HEK293T (cell line): ENCODE measurements at regions not wholly inside any gene's neighbourhood (a gene's known extent, or its start where the extent isn't known, plus 50 kb on each side); places are given as distances from the start of the nearest gene placed in this dataset.

Source experiments
- CTCF ChIA-PET: fragments of 350-600 bp; formaldehyde crosslinking; extraction: SDS; loops from one replicate; lab custom pipeline; 2021; ENCODE audit warnings: antibody characterized with exemption, inconsistent platforms; lab: Yijun Ruan, JAX
- POLR2A ChIA-PET: fragments of 350-600 bp; formaldehyde crosslinking; extraction: SDS; loops from one replicate; lab custom pipeline; 2020; ENCODE audit warnings: antibody characterized with exemption, inconsistent platforms; lab: Yijun Ruan, JAX
- DNase-seq: peaks from one replicate; pipeline ENCODE4 v3.0.0; 2012; ENCODE audit warnings: mixed read lengths; ENCODE audit errors: extremely low spot score
- ARNT ChIP-seq: fragments of 450-650 bp; IDR thresholded peaks from 2 replicates; pipeline ENCODE4 v1.6.1; 2017; ENCODE audit warnings: mild to moderate bottlenecking
- BHLHE40 ChIP-seq: fragments of 450-650 bp; IDR thresholded peaks from 2 replicates; pipeline ENCODE4 v1.6.1; 2016; ENCODE audit warnings: mild to moderate bottlenecking, moderate library complexity, borderline replicate concordance
- CTBP1 ChIP-seq: fragments of 450-650 bp; IDR thresholded peaks from 2 replicates; pipeline ENCODE4 v1.6.1; 2016; ENCODE audit warnings: borderline replicate concordance
- ELF4 ChIP-seq: fragments of 450-650 bp; IDR thresholded peaks from 2 replicates; pipeline ENCODE4 v1.6.1; 2017; ENCODE audit warnings: antibody characterized with exemption
- FOXA1 ChIP-seq: fragments of 450-650 bp; IDR thresholded peaks from 2 replicates; pipeline ENCODE4 v1.6.1; 2016; ENCODE audit warnings: mild to moderate bottlenecking
- FOXK2 ChIP-seq: fragments of 450-650 bp; IDR thresholded peaks from 2 replicates; pipeline ENCODE4 v1.6.1; 2016; ENCODE audit warnings: mild to moderate bottlenecking
- FOXM1 ChIP-seq: fragments of 450-650 bp; IDR thresholded peaks from 2 replicates; pipeline ENCODE4 v1.6.1; 2017; ENCODE audit warnings: mild to moderate bottlenecking, borderline replicate concordance
- HDGF ChIP-seq: fragments of 450-650 bp; IDR thresholded peaks from 2 replicates; pipeline ENCODE4 v1.6.1; 2017; ENCODE audit warnings: antibody characterized with exemption, borderline replicate concordance
- L3MBTL2 ChIP-seq: fragments of 450-650 bp; conservative IDR thresholded peaks from 2 replicates; pipeline ENCODE4 v1.6.1; 2016; ENCODE audit warnings: mild to moderate bottlenecking
- LEF1 ChIP-seq: fragments of 450-650 bp; IDR thresholded peaks from 2 replicates; pipeline ENCODE4 v1.6.1; 2017; ENCODE audit warnings: mild to moderate bottlenecking, borderline replicate concordance
- NFRKB ChIP-seq: fragments of 450-650 bp; IDR thresholded peaks from 2 replicates; pipeline ENCODE4 v1.6.1; 2016; ENCODE audit warnings: mild to moderate bottlenecking, moderate library complexity
- PKNOX1 ChIP-seq: fragments of 450-650 bp; IDR thresholded peaks from 2 replicates; pipeline ENCODE4 v1.6.1; 2016
- SP1 ChIP-seq: fragments of 450-650 bp; IDR thresholded peaks from 2 replicates; pipeline ENCODE4 v1.6.1; 2017
- SUZ12 ChIP-seq: fragments of 450-650 bp; IDR thresholded peaks from 2 replicates; pipeline ENCODE4 v1.6.1; 2016; ENCODE audit warnings: mild to moderate bottlenecking
- TARDBP ChIP-seq: fragments of 450-650 bp; IDR thresholded peaks from 2 replicates; pipeline ENCODE4 v1.6.1; 2016
- ZNF384 ChIP-seq: fragments of 450-650 bp; IDR thresholded peaks from 2 replicates; pipeline ENCODE4 v1.6.1; 2016

GRCh38 chr12:28088566-28089272, 101.5 kb upstream of the CCDC91 start:
- ChIA-PET POLR2A (no interaction called here), CTCF (interaction anchor here (0.6 kb wide), 1 partner anchor 985 kb away, joined by 3 read pairs; no protein-coding TSS in a partner anchor)
- DNase-seq: no peak
- TF ChIP-seq TARDBP: no peak
- TF ChIP-seq NFRKB: no peak
- TF ChIP-seq CTBP1: no peak
- TF ChIP-seq ARNT: no peak
- TF ChIP-seq FOXM1: no peak
- no peak for TF ChIP-seq HDGF
- TF ChIP-seq BHLHE40: no peak
- TF ChIP-seq PKNOX1: no peak
- TF ChIP-seq LEF1: no peak
- no peak for TF ChIP-seq ELF4
- no peak for TF ChIP-seq FOXK2
- TF ChIP-seq ZNF384: no peak
- TF ChIP-seq SUZ12: no peak
- TF ChIP-seq FOXA1: no peak
- no peak for TF ChIP-seq SP1
- no peak for TF ChIP-seq L3MBTL2

- ChIA-PET POLR2A (no interaction called here), CTCF (interaction anchor here (0.6 kb wide), 1 partner anchor 985 kb away, joined by 3 read pairs; no protein-coding TSS in a partner anchor)
- no peak for DNase-seq
Observed at GRCh38 chr12:28089338-28089737, 100.9 kb upstream of the CCDC91 start.

GRCh38 chr12:28090835-28091234, 99.4 kb upstream of the CCDC91 start:
- no peak for DNase-seq
- POLR2A ChIA-PET: no interaction called here
- TF ChIP-seq L3MBTL2 (no peak), FOXM1 (no peak), CTBP1 (no peak), ELF4 (no peak), FOXA1 (no peak), ZNF384 (no peak), SP1 (no peak)
- CTCF ChIA-PET: no interaction called here

More at GRCh38 chr12:28089338-28089737, 100.9 kb upstream of the CCDC91 start:
- TF ChIP-seq PKNOX1 (no peak), FOXK2 (no peak), SUZ12 (no peak), SP1 (no peak), ARNT (no peak), FOXA1 (no peak), FOXM1 (no peak), ELF4 (no peak), NFRKB (no peak), HDGF (no peak), ZNF384 (no peak), TARDBP (no peak), CTBP1 (no peak), L3MBTL2 (no peak), LEF1 (no peak)

GRCh38 chr12:28092396-28092795, 97.9 kb upstream of the CCDC91 start:
- no peak for TF ChIP-seq LEF1
- TF ChIP-seq FOXA1: no peak
- no peak for TF ChIP-seq HDGF
- TF ChIP-seq ZNF384: no peak
- TF ChIP-seq PKNOX1: no peak
- TF ChIP-seq NFRKB: no peak
- POLR2A ChIA-PET: no interaction called here
- CTCF ChIA-PET: no interaction called here
- DNase-seq: no peak

- POLR2A ChIA-PET: no interaction called here
- DNase-seq: no peak
Observed at GRCh38 chr12:28096649-28097048, 93.6 kb upstream of the CCDC91 start.

More at GRCh38 chr12:28096649-28097048, 93.6 kb upstream of the CCDC91 start:
- TF ChIP-seq ARNT (no peak), FOXM1 (no peak), BHLHE40 (no peak), FOXK2 (no peak), LEF1 (no peak), L3MBTL2 (no peak), ZNF384 (no peak), FOXA1 (no peak), ELF4 (no peak), CTBP1 (no peak), TARDBP (no peak), SP1 (no peak), HDGF (no peak), NFRKB (no peak), PKNOX1 (no peak), SUZ12 (no peak)
- CTCF ChIA-PET: no interaction called here
